LNCAP (cell line): ENCODE measurements at regions not wholly inside any gene's neighbourhood (a gene's known extent, or its start where the extent isn't known, plus 50 kb on each side); places are given as distances from the start of the nearest gene placed in this dataset.

Source experiments
- CTCF ChIP-seq: fragments of 450-650 bp; IDR thresholded peaks from 2 replicates; pipeline ENCODE4 v1.5.1; 2017; ENCODE audit warnings: mild to moderate bottlenecking

DNA sequence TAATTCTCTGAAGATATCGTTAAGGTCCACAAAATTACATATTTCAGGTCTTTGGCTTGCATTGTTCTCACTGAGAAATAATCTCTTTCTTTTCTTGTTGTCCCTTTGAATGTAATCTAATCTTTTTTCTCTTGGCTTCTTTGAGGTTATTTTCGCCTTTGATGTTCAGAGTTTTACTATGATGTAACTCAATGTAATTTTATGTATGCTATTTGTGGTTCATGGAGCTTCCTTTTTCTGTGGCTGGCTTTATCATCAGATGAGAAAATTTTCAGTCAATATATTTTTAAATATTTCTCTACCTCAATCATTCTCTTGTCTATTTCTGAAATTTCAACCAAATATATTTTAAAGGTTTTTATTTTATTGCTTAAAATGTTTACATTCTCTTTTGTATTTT lies 672.2 kb downstream of the TRAM1L1 start:
- TF ChIP-seq CTCF: no peak

DNA sequence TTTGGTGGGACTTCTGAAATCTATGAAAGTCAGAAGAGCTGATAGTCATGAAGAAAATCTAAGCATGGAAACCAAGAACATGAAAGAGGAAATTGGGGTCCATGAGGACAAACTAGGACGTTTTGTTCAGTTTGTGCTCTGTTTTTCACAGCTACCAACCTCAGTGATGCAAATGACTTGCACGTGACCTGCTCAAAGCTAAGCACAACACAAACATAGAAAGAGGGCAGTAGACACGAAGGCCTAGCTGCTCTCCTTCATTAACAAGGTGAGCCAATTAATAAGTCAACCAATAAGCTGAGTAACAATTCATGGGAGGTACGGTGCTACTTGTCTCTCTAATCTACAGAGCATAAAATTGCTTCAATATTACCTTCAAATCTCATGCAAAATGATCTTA lies 684.1 kb downstream of the TRAM1L1 start:
- TF ChIP-seq CTCF: no peak

DNA sequence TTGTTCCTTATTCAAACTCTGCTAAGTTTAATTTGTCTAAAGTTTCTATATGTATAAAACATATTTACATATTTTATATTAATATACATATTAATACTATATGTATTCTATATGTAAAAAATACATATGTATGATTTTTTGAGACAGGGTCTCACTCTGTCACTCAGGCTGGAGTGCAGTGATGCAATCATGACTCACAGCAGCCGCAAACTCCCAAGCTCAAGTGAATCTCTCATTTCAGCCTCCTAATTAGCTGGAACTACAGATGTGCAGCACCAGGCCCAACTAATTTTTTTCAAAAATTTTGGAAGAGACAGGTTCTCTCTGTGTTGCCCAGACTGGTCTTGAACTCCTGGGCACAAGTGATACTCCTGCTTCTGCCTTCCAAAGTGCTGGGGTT lies 684.9 kb downstream of the TRAM1L1 start:
- TF ChIP-seq CTCF: no peak

DNA sequence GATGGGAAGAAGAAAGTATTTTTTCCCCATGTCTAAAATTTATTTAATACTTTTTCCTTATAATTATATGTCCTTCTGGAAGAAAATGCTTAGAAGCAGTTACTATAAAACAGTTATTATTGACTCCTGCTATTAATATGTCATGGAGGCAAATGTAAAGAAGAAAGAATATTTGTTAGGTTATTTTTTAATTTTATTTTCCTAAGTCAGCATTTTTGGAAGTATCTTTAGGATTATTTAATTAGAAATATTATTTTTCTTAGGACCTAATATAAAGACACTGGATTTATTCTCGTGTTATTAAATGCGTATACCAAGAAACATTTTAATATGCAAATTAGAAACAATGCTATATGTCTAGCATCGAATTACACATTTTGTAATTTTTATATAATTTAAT lies 687.7 kb downstream of the TRAM1L1 start:
- no peak for TF ChIP-seq CTCF

DNA sequence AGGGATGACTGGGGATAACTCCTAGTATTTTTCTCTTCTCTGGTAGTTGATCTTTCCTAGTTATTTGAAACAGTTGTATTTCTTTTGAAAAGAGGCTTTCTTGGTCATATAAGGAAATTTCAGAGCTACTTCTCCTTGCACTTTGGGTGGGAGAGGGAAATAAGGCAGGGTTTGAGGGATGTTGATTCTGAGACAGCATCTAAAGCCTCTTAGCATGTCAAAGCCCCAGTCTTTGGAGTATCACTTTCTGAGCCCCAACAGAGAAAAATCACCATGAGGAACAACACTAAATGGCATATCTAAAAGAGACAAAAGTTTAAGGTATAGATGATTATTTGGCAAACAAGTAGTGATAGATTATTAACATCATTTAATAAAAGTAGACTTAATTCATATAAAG lies 688.1 kb downstream of the TRAM1L1 start:
- no peak for TF ChIP-seq CTCF

GRCh38 chr4:116395408-116395807 lies 690.0 kb downstream of the TRAM1L1 start:
- TF ChIP-seq CTCF: no peak

DNA sequence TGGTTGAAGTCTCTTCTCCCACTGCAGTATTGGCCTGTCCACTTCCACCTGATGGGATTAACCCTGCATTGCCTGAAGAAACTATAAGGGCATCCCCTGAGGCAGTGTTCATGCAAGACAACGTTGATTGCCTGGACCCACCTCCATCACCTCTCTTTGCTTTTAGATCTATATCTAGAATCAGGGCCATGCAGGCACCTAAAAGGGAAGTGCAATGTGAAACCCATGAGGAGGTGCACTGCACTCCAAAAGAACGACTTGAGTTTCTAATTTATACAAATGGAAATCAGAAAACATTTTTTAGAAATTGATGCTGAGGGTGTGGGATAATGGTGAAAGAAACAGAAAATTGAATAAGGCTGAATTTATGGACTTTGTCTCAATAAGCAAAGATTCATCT lies 694.4 kb downstream of the TRAM1L1 start:
- TF ChIP-seq CTCF: no peak

GRCh38 chr4:116389139-116389538 lies 696.2 kb downstream of the TRAM1L1 start:
- TF ChIP-seq CTCF: no peak
